CD4-positive, alpha-beta T cell (primary cell): ENCODE measurements at regions not wholly inside any gene's neighbourhood (a gene's known extent, or its start where the extent isn't known, plus 50 kb on each side); places are given as distances from the start of the nearest gene placed in this dataset.

Experiments used
- ATAC-seq: fragments of 200-7000 bp; cut with Tn5 transposase; one replicate; pipeline ENCODE4 v1.10.0; 2022; ENCODE audit warnings: mild to moderate bottlenecking; ENCODE audit not compliant: poor library complexity
- CTCF ChIA-PET: fragments of 350-600 bp; sonication (Branson Sonifier 250); formaldehyde crosslinking; loops from one replicate; lab custom pipeline; 2021; ENCODE audit warnings: antibody characterized with exemption, inconsistent platforms; lab: Charles Lee
- POLR2A ChIA-PET: fragments of 350-600 bp; sonication (Branson Sonifier 250); formaldehyde crosslinking; loops from one replicate; lab custom pipeline; 2021; ENCODE audit warnings: antibody characterized with exemption, inconsistent platforms; lab: Charles Lee
- DNase-seq, 14 experiments: peaks; one replicate each; pipeline ENCODE4 v3.0.0-alpha.2; 2013 to 2020; ENCODE audit warnings: mixed read lengths in 2 of 14
- H3K27ac ChIP-seq, 2 donors: one replicate each; pipeline versions ENCODE4 v1.5.1 to v1.7.0; 2013; ENCODE audit warnings: low read length in 2 of 2, low read depth in 1 of 2, mild to moderate bottlenecking in 1 of 2
- H3K27me3 ChIP-seq, 2 experiments: 1 replicate in 1 of 2; 2 replicates in 1 of 2; pipeline versions ENCODE4 v1.6.1 to v1.7.0; 2013; ENCODE audit warnings: low read length in 2 of 2, control low read depth in 1 of 2, mild to moderate bottlenecking in 1 of 2, moderate library complexity in 1 of 2; ENCODE audit not compliant: insufficient read depth in 2 of 2, control insufficient read depth in 1 of 2
- H3K36me3 ChIP-seq: one replicate; pipeline ENCODE4 v1.6.1; 2013; ENCODE audit warnings: low read length, control low read depth; ENCODE audit not compliant: insufficient read depth
- H3K4me1 ChIP-seq: one replicate; pipeline ENCODE4 v1.6.1; 2013; ENCODE audit warnings: low read length, control low read depth; ENCODE audit not compliant: insufficient read depth
- H3K4me3 ChIP-seq: one replicate; pipeline ENCODE4 v1.5.1; 2013; ENCODE audit warnings: mild to moderate bottlenecking, low read length, moderate library complexity
- H3K9me3 ChIP-seq, 2 experiments: 1 replicate in 1 of 2; 2 replicates in 1 of 2; pipeline versions ENCODE4 v1.6.1 to v1.7.0; 2013; ENCODE audit warnings: low read length in 2 of 2, mild to moderate bottlenecking in 2 of 2, control low read depth in 1 of 2, moderate library complexity in 1 of 2; ENCODE audit not compliant: control insufficient read depth in 1 of 2, insufficient read depth in 1 of 2
- H3K27ac Mint-ChIP-seq: one replicate; pipeline ENCODE4 v1.8.0; 2020; ENCODE audit warnings: mixed read lengths
- H3K27me3 Mint-ChIP-seq: one replicate; pipeline ENCODE4 v1.8.0; 2021; ENCODE audit warnings: mixed read lengths
- H3K36me3 Mint-ChIP-seq: one replicate; pipeline ENCODE4 v1.8.0; 2021; ENCODE audit warnings: low read depth, mixed read lengths
- H3K4me1 Mint-ChIP-seq: one replicate; pipeline ENCODE4 v1.8.0; 2021; ENCODE audit warnings: low read depth, mixed read lengths
- H3K4me3 Mint-ChIP-seq: one replicate; pipeline ENCODE4 v1.8.0; 2020; ENCODE audit warnings: mild to moderate bottlenecking, mixed read lengths
- H3K9me3 Mint-ChIP-seq: one replicate; pipeline ENCODE4 v1.8.0; 2020; ENCODE audit warnings: mixed read lengths
- CTCF ChIP-seq: fragments of 200-600 bp; IDR thresholded peaks from one replicate; pipeline ENCODE4 v1.8.0; 2022; ENCODE audit warnings: antibody characterized with exemption, mild to moderate bottlenecking
- intact Hi-C, 2 experiments: fragments of 100-400 bp; cut with DNase I in 1 of 2; cut with micrococcal nuclease in 1 of 2; formaldehyde crosslinking; loops; one replicate each; pipeline versions ENCODE4 v1.15.1 to v1.9.0; 2023 to 2025; cut with DNase I, micrococcal nuclease

- no peak for TF ChIP-seq CTCF
- Histone ChIP-seq H3K27me3 (no peaks in the 10 kb centered on the region), H3K4me3 (no peak overlapping the region), H3K9me3 (peaks cover 0 to 5% of the 10 kb centered on the region in 2 experiments), H3K27ac (no peak overlapping the region), H3K36me3 (no peaks in the 10 kb centered on the region), H3K4me1 (no peaks in the 10 kb centered on the region)
- intact Hi-C loops = no loop called here
- Mint-ChIP-seq H3K4me1 (no peaks in the 10 kb centered on the region), H3K27ac (no peak overlapping the region), H3K4me3 (no peak overlapping the region), H3K9me3 (peaks cover 12% of the 10 kb centered on the region), H3K27me3 (no peaks in the 10 kb centered on the region), H3K36me3 (no peaks in the 10 kb centered on the region)
- DNase-seq (no peak), ATAC-seq (no peak)
- CTCF ChIA-PET = no interaction called here
- POLR2A ChIA-PET = no interaction called here
Measured at GRCh38 chr2:222134654-222135053, 164.1 kb downstream of the PAX3 start.

- peaks cover 12% of the 10 kb centered on the region for H3K9me3 Mint-ChIP-seq
- no peaks in the 10 kb centered on the region for H3K4me1 ChIP-seq
- ATAC-seq (no peak), DNase-seq (no peak)
- H3K27ac Mint-ChIP-seq = no peak overlapping the region
- no peak for TF ChIP-seq CTCF
- no peak overlapping the region for H3K4me3 Mint-ChIP-seq
- H3K27me3 ChIP-seq = no peaks in the 10 kb centered on the region
- H3K36me3 Mint-ChIP-seq = no peaks in the 10 kb centered on the region
- ChIA-PET POLR2A (no interaction called here), CTCF (no interaction called here)
- no peaks in the 10 kb centered on the region for H3K36me3 ChIP-seq
- no peaks in the 10 kb centered on the region for H3K27me3 Mint-ChIP-seq
- peaks cover 0 to 5% of the 10 kb centered on the region in 2 experiments for H3K9me3 ChIP-seq
- intact Hi-C loops = no loop called here
- no peak overlapping the region for H3K4me3 ChIP-seq
- no peak overlapping the region for H3K27ac ChIP-seq
- no peaks in the 10 kb centered on the region for H3K4me1 Mint-ChIP-seq
Measured at GRCh38 chr2:222133897-222134296, 164.9 kb downstream of the PAX3 start.

GRCh38 chr2:222130855-222131254, 167.9 kb downstream of the PAX3 start:
- no peak overlapping the region for H3K27ac Mint-ChIP-seq
- no peak overlapping the region for H3K4me3 ChIP-seq
- H3K36me3 Mint-ChIP-seq = no peaks in the 10 kb centered on the region
- H3K27me3 Mint-ChIP-seq = no peaks in the 10 kb centered on the region
- H3K4me1 Mint-ChIP-seq = no peaks in the 10 kb centered on the region
- no peak overlapping the region for H3K27ac ChIP-seq
- H3K9me3 Mint-ChIP-seq = no peaks in the 10 kb centered on the region
- no peak for TF ChIP-seq CTCF
- H3K4me3 Mint-ChIP-seq = no peak overlapping the region
- CTCF ChIA-PET = no interaction called here
- ATAC-seq (no peak), DNase-seq (no peak)
- intact Hi-C loops = no loop called here
- H3K27me3 ChIP-seq = no peaks in the 10 kb centered on the region
- no peaks in the 10 kb centered on the region for H3K4me1 ChIP-seq
- H3K9me3 ChIP-seq = no peaks in the 10 kb centered on the region
- no peaks in the 10 kb centered on the region for H3K36me3 ChIP-seq
- POLR2A ChIA-PET = no interaction called here
